Colon (tissue), 2 donors: ENCODE measurements at regions not wholly inside any gene's neighbourhood (a gene's known extent, or its start where the extent isn't known, plus 50 kb on each side); places are given as distances from the start of the nearest gene placed in this dataset.
A peak's percentile ranks its signal among the peaks of the same experiment; 100 is the strongest.
"Not testable (repeated sequence)": the region's sequence is repeated elsewhere in the genome, so short reads cannot be mapped to it uniquely, and the experiment has no call there.

Source experiments
- FAIRE-seq: peaks from 2 replicates; lab custom pipeline; 2012; peaks lifted over from hg19 to GRCh38; lab: Jason Lieb, UNC
- donor health status: control.
- donor health status: control.

GRCh38 chr5:94102849-94103248, 361.4 kb upstream of the POU5F2 start:
- no peak for FAIRE-seq

GRCh38 chr5:94097384-94097783, 356.0 kb upstream of the POU5F2 start:
- not testable (repeated sequence) for FAIRE-seq

- FAIRE-seq = no peak
Measured at GRCh38 chr5:94094793-94095441, 353.5 kb upstream of the POU5F2 start.

GRCh38 chr5:94093300-94093699, 351.9 kb upstream of the POU5F2 start:
- no peak for FAIRE-seq

GRCh38 chr5:94086635-94087034, 345.2 kb upstream of the POU5F2 start:
- not testable (repeated sequence) for FAIRE-seq

- FAIRE-seq = no peak
Measured at GRCh38 chr5:94086194-94086593, 344.8 kb upstream of the POU5F2 start.

GRCh38 chr5:94082405-94082804, 341.0 kb upstream of the POU5F2 start:
- no peak for FAIRE-seq

- FAIRE-seq = no peak
Measured at GRCh38 chr5:94081088-94081487, 339.7 kb upstream of the POU5F2 start.

GRCh38 chr5:94080390-94080789, 339.0 kb upstream of the POU5F2 start:
- FAIRE-seq = no peak

GRCh38 chr5:94072116-94072515, 330.7 kb upstream of the POU5F2 start:
- no peak for FAIRE-seq

GRCh38 chr5:94066437-94067207, 325.2 kb upstream of the POU5F2 start:
- no peak for FAIRE-seq

- FAIRE-seq = peak; percentile 28
Measured at GRCh38 chr5:94064025-94064424, 322.6 kb upstream of the POU5F2 start.

- no peak for FAIRE-seq
Measured at GRCh38 chr5:94057655-94058054, 316.3 kb upstream of the POU5F2 start.

- no peak for FAIRE-seq
Measured at GRCh38 chr5:94057217-94057616, 315.8 kb upstream of the POU5F2 start.

GRCh38 chr5:94049307-94049922, 308.0 kb upstream of the POU5F2 start:
- FAIRE-seq = not testable (repeated sequence)

GRCh38 chr5:94045839-94046782, 304.7 kb upstream of the POU5F2 start:
- no peak for FAIRE-seq

- no peak for FAIRE-seq
Measured at GRCh38 chr5:94043311-94043710, 301.9 kb upstream of the POU5F2 start.

- no peak for FAIRE-seq
Measured at GRCh38 chr5:94040591-94041148, 299.3 kb upstream of the POU5F2 start.

GRCh38 chr5:94039101-94039500, 297.7 kb upstream of the POU5F2 start:
- FAIRE-seq = no peak

- no peak for FAIRE-seq
Measured at GRCh38 chr5:94031631-94032030, 290.2 kb upstream of the POU5F2 start.

GRCh38 chr5:94028001-94028400, 286.6 kb upstream of the POU5F2 start:
- no peak for FAIRE-seq

GRCh38 chr5:94027145-94027544, 285.7 kb upstream of the POU5F2 start:
- FAIRE-seq = no peak
